GM21825 (cell line): ENCODE measurements at regions not wholly inside any gene's neighbourhood (a gene's known extent, or its start where the extent isn't known, plus 50 kb on each side); places are given as distances from the start of the nearest gene placed in this dataset.
A peak's percentile ranks its signal among the peaks of the same experiment; 100 is the strongest.

Experiments
- ATAC-seq: cut with Tn5 transposase; IDR thresholded peaks from one replicate; pipeline ENCODE4 v1.9.1; 2021; ENCODE audit warnings: mild to moderate bottlenecking, moderate library complexity; ENCODE audit not compliant: unreplicated experiment

- no peak for ATAC-seq
Observed at GRCh38 chr11:115961159-115962003, 457.2 kb upstream of the CADM1 start.

- no peak for ATAC-seq
Observed at GRCh38 chr11:115959081-115959486, 454.9 kb upstream of the CADM1 start.

GRCh38 chr11:115958089-115959000, 454.1 kb upstream of the CADM1 start:
- ATAC-seq: no peak

- ATAC-seq: no peak
Observed at GRCh38 chr11:115955803-115956202, 451.6 kb upstream of the CADM1 start.

GRCh38 chr11:115950660-115951059, 446.4 kb upstream of the CADM1 start:
- ATAC-seq: no peak

GRCh38 chr11:115944596-115944995, 440.4 kb upstream of the CADM1 start:
- ATAC-seq: no peak

GRCh38 chr11:115942011-115942410, 437.8 kb upstream of the CADM1 start:
- ATAC-seq: no peak

GRCh38 chr11:115941481-115941993, 437.3 kb upstream of the CADM1 start:
- ATAC-seq: no peak

- no peak for ATAC-seq
Observed at GRCh38 chr11:115941044-115941443, 436.8 kb upstream of the CADM1 start.

- ATAC-seq: peak; percentile 46
Observed at GRCh38 chr11:115939731-115940421, 435.7 kb upstream of the CADM1 start.

- peak; percentile 11 for ATAC-seq
Observed at GRCh38 chr11:115939104-115939730, 435.0 kb upstream of the CADM1 start.

GRCh38 chr11:115933564-115933963, 429.3 kb upstream of the CADM1 start:
- no peak for ATAC-seq

GRCh38 chr11:115931548-115932083, 427.4 kb upstream of the CADM1 start:
- ATAC-seq: no peak

- peak; percentile 43 for ATAC-seq
Observed at GRCh38 chr11:115930886-115931547, 426.8 kb upstream of the CADM1 start.

- ATAC-seq: no peak
Observed at GRCh38 chr11:115930291-115930690, 426.1 kb upstream of the CADM1 start.

GRCh38 chr11:115929618-115930129, 425.5 kb upstream of the CADM1 start:
- ATAC-seq: peak; percentile 23

GRCh38 chr11:115928811-115929210, 424.6 kb upstream of the CADM1 start:
- ATAC-seq: no peak

GRCh38 chr11:115927823-115928329, 423.7 kb upstream of the CADM1 start:
- peak; percentile 41 for ATAC-seq

- ATAC-seq: no peak
Observed at GRCh38 chr11:115926601-115927000, 422.4 kb upstream of the CADM1 start.
